GM21737 (cell line): ENCODE measurements at regions not wholly inside any gene's neighbourhood (a gene's known extent, or its start where the extent isn't known, plus 50 kb on each side); places are given as distances from the start of the nearest gene placed in this dataset.
"Not testable (repeated sequence)": the region's sequence is repeated elsewhere in the genome, so short reads cannot be mapped to it uniquely, and the experiment has no call there.

ENCODE experiments used
- ATAC-seq: cut with Tn5 transposase; IDR thresholded peaks from one replicate; pipeline ENCODE4 v1.9.1; 2021; ENCODE audit warnings: mild to moderate bottlenecking, moderate library complexity; ENCODE audit not compliant: unreplicated experiment

- no peak for ATAC-seq
Measured at GRCh38 chrX:44675362-44676024, 132.8 kb upstream of the FUNDC1 start.

DNA sequence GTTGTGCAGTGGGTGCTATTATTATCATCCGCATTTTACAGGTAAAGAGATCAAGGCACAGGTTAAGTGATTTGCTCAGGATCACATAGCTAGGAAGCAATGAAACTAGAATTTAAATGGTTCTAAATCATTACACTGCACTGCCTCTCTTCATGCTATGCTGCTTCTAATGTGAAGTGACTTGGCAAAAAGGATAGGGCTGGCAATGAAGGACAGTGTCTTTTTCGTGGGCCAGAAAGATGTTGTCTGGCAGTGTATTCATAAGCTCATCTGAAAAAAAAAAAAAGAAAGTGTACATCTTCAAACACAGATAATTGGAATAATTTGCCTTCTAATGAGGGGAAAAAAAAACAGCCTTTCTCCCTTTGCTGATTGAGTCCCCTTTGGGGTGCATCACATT, 132.2 kb upstream of the FUNDC1 start:
- ATAC-seq, result no peak

DNA sequence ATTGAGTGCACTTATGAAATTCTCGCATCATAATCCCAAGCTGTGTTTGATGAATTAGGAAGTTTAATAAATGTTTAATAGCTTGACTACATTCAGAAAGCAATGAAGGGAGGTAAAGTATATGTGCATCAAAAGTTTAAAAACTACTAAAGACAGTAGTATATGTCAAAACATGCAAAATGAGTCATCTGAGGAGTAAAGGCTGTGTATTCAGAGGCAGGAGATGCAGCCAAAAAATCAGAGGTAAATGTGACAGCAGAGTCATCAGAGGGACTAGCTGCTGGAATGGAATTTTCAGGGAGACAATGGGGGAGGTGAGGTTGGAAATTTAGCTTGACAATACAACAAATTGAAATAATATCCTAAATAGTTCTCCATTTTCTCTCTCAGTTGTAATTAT, 127.0 kb upstream of the FUNDC1 start:
- no peak for ATAC-seq

- ATAC-seq, result no peak
Measured at GRCh38 chrX:44667771-44668170, 125.1 kb upstream of the FUNDC1 start.

GRCh38 chrX:44657718-44658246, 115.1 kb upstream of the FUNDC1 start:
- ATAC-seq, result not testable (repeated sequence)

GRCh38 chrX:44651358-44651757, 108.7 kb upstream of the FUNDC1 start:
- ATAC-seq, result no peak

GRCh38 chrX:44643723-44644122, 101.1 kb upstream of the FUNDC1 start:
- ATAC-seq, result no peak

DNA sequence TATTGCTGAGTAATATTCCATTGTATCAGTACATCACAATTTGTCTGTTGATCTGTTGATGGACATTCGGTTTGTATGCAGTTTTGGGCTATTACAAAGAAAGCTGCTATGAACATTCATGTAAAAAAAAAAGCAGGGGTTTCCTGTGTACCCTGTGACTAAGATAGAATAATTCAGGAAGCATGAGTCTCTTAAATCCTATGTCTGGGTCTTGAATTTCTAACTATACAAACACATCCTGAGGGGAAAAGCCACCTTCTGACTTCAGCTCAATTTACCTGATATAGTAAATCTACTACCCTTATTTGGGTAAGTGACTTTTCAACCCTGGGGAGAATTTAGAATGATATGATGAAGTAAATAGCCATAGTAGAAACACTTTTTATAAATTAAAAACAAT, 94.6 kb upstream of the FUNDC1 start:
- ATAC-seq, result no peak

DNA sequence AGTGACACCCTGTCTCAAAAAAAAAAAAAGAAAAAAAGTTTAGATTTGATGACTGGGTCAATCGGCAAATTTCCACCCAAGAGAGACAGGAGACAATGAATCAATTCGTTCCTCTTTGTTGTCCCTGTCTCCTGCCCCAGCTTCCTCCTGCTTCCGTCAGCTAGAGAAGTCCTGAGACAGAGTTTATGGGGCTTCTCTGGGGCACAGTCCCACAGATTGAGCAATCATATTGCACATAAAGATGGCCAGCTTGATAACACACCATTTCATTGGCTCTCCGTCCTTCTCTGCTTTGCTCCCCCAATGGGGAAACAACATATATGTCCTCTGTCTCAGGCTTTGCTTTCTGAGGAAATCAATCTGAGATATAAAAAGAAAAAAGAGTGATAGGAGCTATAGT, 78.4 kb upstream of the FUNDC1 start:
- ATAC-seq, result no peak

DNA sequence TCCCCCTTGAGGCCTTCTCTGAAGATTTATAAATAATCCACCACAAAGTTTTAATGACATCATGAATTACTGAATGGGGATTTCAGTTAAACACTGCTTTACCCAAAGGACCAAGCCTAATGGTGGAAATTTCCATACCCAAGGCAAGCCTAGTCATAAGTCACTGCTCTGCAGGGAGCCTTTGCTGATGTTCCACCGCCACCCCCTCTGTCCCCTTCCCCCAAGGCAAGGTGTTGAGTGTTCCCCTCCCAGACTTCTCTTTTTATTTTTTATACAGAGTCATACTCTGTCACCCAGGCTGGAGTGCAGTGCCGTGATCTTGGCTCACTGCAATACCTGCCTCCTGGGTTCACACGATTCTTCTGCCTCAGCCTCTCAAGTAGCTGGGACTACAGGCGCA, 76.4 kb upstream of the FUNDC1 start:
- ATAC-seq, result no peak

DNA sequence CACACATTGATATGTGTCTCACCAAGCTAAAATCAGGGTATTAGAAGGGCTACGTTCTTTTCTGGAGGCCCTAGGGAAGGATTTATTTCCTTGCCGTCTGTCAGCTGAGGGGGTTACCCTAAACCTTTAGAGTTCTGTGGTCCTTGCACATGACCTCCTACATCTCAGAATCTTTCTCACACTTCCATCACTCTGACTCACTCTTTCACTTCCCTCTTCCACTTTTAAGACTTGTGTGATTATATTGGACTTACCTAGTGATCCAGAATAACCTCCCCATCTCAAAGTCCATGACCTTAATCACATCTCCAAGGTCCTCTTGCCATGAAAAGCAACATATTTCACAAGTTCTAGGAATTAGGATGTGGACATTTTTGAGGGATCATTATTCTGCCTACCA, 53.6 kb upstream of the FUNDC1 start:
- ATAC-seq, result peak; percentile 68
